C4-2B (cell line): ENCODE measurements at regions not wholly inside any gene's neighbourhood (a gene's known extent, or its start where the extent isn't known, plus 50 kb on each side); places are given as distances from the start of the nearest gene placed in this dataset.

Experiments used
- H3K27ac ChIP-seq: fragments of 450-650 bp; 2 replicates; pipeline ENCODE4 v1.5.1; 2017
- ZFX ChIP-seq: fragments of 450-650 bp; IDR thresholded peaks from 2 replicates; pipeline ENCODE4 v1.6.1; 2017
- TF ChIP-seq, protein P1 (sequence below): fragments of 450-650 bp; conservative IDR thresholded peaks from 2 replicates; pipeline ENCODE4 v1.5.1; 2017; ENCODE audit warnings: mild to moderate bottlenecking

DNA sequence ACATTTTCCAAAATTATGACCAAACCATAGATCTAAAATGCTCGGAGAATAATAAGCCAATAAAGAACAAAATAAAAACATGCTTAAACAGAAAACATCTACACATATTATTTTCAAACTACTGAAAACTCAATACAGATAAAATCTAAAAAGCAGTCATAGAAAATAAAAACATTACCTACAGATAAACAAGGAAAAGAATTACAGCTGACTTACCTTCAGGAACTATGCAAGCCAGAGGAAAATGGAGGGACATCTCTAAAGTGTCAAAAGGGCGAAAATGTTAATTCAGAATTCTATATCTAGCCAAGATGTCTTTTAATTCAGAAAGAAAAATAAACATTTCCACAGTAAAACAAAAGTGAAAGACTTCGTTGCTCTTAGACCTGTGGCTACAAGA is 112.9 kb upstream of the GYPC start:
- TF ChIP-seq, protein P1, sequence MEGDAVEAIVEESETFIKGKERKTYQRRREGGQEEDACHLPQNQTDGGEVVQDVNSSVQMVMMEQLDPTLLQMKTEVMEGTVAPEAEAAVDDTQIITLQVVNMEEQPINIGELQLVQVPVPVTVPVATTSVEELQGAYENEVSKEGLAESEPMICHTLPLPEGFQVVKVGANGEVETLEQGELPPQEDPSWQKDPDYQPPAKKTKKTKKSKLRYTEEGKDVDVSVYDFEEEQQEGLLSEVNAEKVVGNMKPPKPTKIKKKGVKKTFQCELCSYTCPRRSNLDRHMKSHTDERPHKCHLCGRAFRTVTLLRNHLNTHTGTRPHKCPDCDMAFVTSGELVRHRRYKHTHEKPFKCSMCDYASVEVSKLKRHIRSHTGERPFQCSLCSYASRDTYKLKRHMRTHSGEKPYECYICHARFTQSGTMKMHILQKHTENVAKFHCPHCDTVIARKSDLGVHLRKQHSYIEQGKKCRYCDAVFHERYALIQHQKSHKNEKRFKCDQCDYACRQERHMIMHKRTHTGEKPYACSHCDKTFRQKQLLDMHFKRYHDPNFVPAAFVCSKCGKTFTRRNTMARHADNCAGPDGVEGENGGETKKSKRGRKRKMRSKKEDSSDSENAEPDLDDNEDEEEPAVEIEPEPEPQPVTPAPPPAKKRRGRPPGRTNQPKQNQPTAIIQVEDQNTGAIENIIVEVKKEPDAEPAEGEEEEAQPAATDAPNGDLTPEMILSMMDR: no peak
- TF ChIP-seq ZFX: no peak
- no peak overlapping the region for H3K27ac ChIP-seq

DNA sequence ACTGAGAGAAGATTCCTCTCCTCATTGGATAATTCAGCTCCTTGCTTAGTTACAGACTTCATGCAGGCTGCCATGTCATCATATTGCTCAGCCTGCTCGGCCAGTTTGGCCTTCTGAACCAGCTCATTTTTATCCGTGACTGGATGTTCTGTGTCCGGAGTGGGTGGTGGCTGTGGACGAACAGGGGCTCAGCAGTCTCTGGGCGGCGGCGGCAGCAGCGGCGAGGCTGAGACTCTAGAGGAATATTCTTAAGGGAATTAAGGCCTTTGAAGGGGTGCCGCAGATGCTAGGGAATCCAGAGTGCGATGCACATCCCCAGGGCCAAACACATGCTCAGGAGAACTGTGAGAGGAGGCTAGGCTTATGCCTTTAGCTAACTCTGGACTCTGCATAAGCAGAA is 97.9 kb upstream of the GYPC start:
- TF ChIP-seq ZFX: no peak
- TF ChIP-seq, protein P1: no peak
- no peak overlapping the region for H3K27ac ChIP-seq

DNA sequence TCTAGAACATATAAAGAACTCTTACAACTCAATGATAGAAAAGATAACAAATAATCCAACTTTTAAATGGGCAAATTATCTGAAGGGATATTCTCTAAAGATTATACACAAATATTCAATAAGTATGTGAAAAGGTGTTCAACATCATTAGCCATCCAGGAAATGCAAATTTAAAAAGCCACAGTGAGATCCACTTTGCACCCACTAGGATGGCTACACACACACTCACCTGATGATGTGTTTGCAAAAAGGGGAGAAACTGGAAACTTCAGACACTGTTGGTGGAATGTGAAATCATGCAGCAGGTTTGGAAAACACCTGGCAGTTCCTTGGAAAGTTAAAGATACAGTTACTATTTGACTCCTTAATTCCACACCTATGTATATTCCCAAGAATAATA is 87.2 kb upstream of the GYPC start:
- TF ChIP-seq ZFX: no peak
- TF ChIP-seq, protein P1: no peak
- H3K27ac ChIP-seq: no peak overlapping the region

DNA sequence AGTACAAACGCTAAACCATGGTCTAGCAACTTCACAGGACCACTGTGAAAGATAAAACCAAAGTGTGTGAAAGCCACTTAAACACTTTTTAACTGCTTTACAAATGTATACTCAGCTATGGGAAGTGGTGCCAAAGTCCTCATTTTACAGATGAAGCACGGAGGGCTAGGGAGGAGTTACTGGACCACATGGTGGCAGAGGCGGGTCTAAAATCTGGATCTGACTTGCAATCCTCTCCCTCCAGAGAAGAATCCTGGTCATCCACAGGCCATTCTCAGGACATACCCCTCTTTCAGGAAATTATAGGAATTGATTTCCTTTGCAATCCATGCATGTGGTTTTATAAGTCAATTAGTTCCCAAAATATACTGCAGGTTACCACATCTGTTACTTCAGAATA is 84.6 kb upstream of the GYPC start:
- H3K27ac ChIP-seq: no peak overlapping the region
- TF ChIP-seq, protein P1: no peak
- TF ChIP-seq ZFX: no peak

DNA sequence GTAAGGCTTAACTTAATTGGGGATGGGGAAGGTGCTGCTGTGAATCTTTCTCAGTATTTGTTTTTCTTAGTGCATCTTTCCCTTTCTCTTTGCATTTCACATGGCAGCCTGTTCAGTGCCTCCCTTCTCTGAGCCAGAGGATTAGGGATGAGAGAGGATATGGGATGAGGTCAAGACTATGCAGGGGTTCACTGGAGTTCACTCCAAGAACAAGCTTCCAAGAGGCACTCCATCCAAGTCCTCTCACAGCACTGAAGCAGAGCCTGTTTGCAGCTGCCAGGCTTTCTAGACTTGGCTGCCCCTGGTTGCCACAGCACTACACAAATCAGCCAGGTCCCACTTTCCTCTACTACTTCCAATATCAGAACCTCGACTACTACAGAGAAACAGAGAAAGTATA is 80.3 kb upstream of the GYPC start:
- no peak overlapping the region for H3K27ac ChIP-seq
- TF ChIP-seq, protein P1: no peak
- no peak for TF ChIP-seq ZFX

DNA sequence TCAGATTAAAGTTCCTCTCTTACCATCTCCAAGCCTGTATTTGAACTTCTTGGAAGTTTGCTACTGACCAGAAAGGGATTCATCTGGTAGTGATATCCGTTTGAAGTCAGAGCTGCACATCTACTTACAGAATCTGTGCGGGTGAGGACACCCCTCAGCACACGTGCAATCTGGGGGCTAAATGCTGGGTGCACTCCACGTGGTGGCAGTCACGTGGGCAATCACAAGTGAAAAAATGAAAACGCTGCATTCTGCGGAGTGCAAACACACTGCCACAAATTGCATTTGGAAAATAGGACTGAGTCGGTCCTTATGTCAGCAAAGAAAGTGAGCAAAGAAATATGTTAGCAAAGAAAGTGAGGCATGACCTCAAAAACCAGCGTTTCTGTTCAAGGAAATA is 76.1 kb upstream of the GYPC start:
- H3K27ac ChIP-seq: no peak overlapping the region
- TF ChIP-seq ZFX: no peak
- TF ChIP-seq, protein P1: no peak

DNA sequence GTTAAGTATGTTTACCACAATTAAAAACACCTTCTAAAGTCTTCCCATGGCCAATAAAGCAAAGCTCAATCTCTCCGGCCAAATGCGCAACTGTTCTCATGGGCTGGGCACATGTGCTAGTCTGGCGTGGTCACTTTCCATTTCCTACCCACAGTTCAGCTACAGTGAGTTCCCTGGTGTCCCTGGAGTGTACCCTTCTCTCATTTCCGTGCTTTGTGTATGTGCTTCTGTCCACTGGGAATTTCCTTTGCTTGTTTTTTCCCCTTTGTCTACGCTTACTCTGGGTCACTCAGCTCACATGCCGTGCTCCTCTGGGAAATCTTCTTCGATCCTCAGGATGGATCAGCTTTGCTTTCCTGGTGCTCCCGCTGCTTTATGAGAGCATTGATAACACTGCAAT is 69.6 kb upstream of the GYPC start:
- no peak overlapping the region for H3K27ac ChIP-seq
- TF ChIP-seq, protein P1: no peak
- no peak for TF ChIP-seq ZFX
